B cell (primary cell): ENCODE measurements at regions not wholly inside any gene's neighbourhood (a gene's known extent, or its start where the extent isn't known, plus 50 kb on each side); places are given as distances from the start of the nearest gene placed in this dataset.

Source experiments
- ATAC-seq: fragments of 200-7000 bp; cut with Tn5 transposase; one replicate; pipeline ENCODE4 v1.10.0; 2021; ENCODE audit warnings: low read depth, mild to moderate bottlenecking, moderate number of reproducible peaks, moderate library complexity
- CTCF ChIA-PET: fragments of 350-600 bp; sonication (Branson Sonifier 250); formaldehyde crosslinking; loops from one replicate; lab custom pipeline; 2021; ENCODE audit warnings: antibody characterized with exemption, inconsistent platforms; lab: Charles Lee
- POLR2A ChIA-PET: fragments of 350-600 bp; sonication (Branson Sonifier 250); formaldehyde crosslinking; loops from one replicate; lab custom pipeline; 2021; ENCODE audit warnings: antibody characterized with exemption; lab: Charles Lee
- DNase-seq: peaks from one replicate; pipeline ENCODE4 v3.0.0; 2013
- H2AFZ ChIP-seq: 2 replicates; pipeline ENCODE4 v1.6.1; 2012; ENCODE audit warnings: mild to moderate bottlenecking, low read depth, low read length; ENCODE audit not compliant: insufficient read depth, poor library complexity, severe bottlenecking
- H3K27ac ChIP-seq, 2 donors: 1 replicate in 1 of 2; 2 replicates in 1 of 2; pipeline ENCODE4 v1.5.1; 2012 to 2013; ENCODE audit warnings: low read length in 2 of 2, mild to moderate bottlenecking in 2 of 2, moderate library complexity in 1 of 2
- H3K27me3 ChIP-seq, 4 experiments: fragments of 200-600 bp in 1 of 4; sonication (generic) in 1 of 4; replicated peaks in 1 of 4; 1 replicate in 2 of 4; 2 replicates in 2 of 4; pipeline versions ENCODE4 v1.6.1 to v1.7.0; 2013 to 2016; ENCODE audit warnings: low read length in 3 of 4, mild to moderate bottlenecking in 2 of 4, mixed read lengths in 1 of 4, moderate library complexity in 1 of 4; ENCODE audit not compliant: insufficient read depth in 4 of 4, control insufficient read depth in 3 of 4; ENCODE audit errors: control extremely low read depth in 1 of 4
- H3K36me3 ChIP-seq, 2 experiments: replicated peaks in 1 of 2; 1 replicate in 1 of 2; 2 replicates in 1 of 2; pipeline versions ENCODE4 v1.6.1 to v1.7.1; 2013; ENCODE audit warnings: low read length in 1 of 2; ENCODE audit not compliant: insufficient read depth in 2 of 2, control insufficient read depth in 1 of 2; ENCODE audit errors: control extremely low read depth in 1 of 2, extremely low read depth in 1 of 2
- H3K4me1 ChIP-seq, 2 donors: fragments of 200-600 bp in 1 of 2; sonication (generic) in 1 of 2; 1 replicate in 1 of 2; 2 replicates in 1 of 2; pipeline versions ENCODE4 v1.5.1 to v1.6.1; 2013 to 2017; ENCODE audit warnings: low read length in 2 of 2; ENCODE audit not compliant: control insufficient read depth in 2 of 2, insufficient read depth in 2 of 2
- H3K4me2 ChIP-seq: replicated peaks from 2 replicates; pipeline ENCODE3; 2012; ENCODE audit warnings: mild to moderate bottlenecking, low read depth, low read length; ENCODE audit not compliant: poor library complexity, severe bottlenecking
- H3K4me3 ChIP-seq, 5 experiments: fragments of 200-600 bp in 1 of 5; sonication (generic) in 1 of 5; 1 replicate in 3 of 5; 2 replicates in 2 of 5; pipeline versions ENCODE4 v1.5.1 to v1.7.0; 2011 to 2016; ENCODE audit warnings: low read length in 4 of 5, mild to moderate bottlenecking in 4 of 5, low read depth in 2 of 5, control low read depth in 1 of 5, moderate library complexity in 1 of 5; ENCODE audit not compliant: insufficient read depth in 1 of 5; ENCODE audit errors: control extremely low read depth in 1 of 5, extremely low read depth in 1 of 5
- H3K79me2 ChIP-seq: fragments of 200-600 bp; sonication (generic); one replicate; pipeline ENCODE4 v1.6.0; 2016; ENCODE audit warnings: low read length; ENCODE audit not compliant: control insufficient read depth, insufficient read depth
- H3K9ac ChIP-seq: fragments of 200-600 bp; sonication (generic); 2 replicates; pipeline ENCODE4 v1.6.1; 2017; ENCODE audit warnings: mild to moderate bottlenecking, low read length, moderate library complexity
- H3K9me3 ChIP-seq, 3 donors: one replicate each; pipeline versions ENCODE4 v1.6.1 to v1.7.1; 2013; ENCODE audit warnings: low read length in 2 of 3; ENCODE audit not compliant: control insufficient read depth in 2 of 3, insufficient read depth in 1 of 3; ENCODE audit errors: control extremely low read depth in 1 of 3
- H4K20me1 ChIP-seq: 2 replicates; pipeline ENCODE4 v1.6.0; 2012; ENCODE audit warnings: mild to moderate bottlenecking, low read length; ENCODE audit not compliant: insufficient read depth, control insufficient read depth, poor library complexity, severe bottlenecking
- H3K27ac Mint-ChIP-seq: one replicate; pipeline ENCODE4 v1.8.0; 2021; ENCODE audit warnings: mixed read lengths
- H3K27me3 Mint-ChIP-seq: one replicate; pipeline ENCODE4 v1.8.0; 2021; ENCODE audit warnings: mixed read lengths
- H3K4me1 Mint-ChIP-seq: one replicate; pipeline ENCODE4 v1.8.0; 2021; ENCODE audit warnings: mixed read lengths
- H3K4me3 Mint-ChIP-seq: one replicate; pipeline ENCODE4 v1.8.0; 2021; ENCODE audit warnings: mixed read lengths
- H3K9me3 Mint-ChIP-seq: one replicate; pipeline ENCODE4 v1.8.0; 2022; ENCODE audit warnings: mixed read lengths; ENCODE audit not compliant: insufficient read depth
- CTCF ChIP-seq: fragments of 200-600 bp; IDR thresholded peaks from one replicate; pipeline ENCODE4 v1.8.0; 2022; ENCODE audit warnings: antibody characterized with exemption, mild to moderate bottlenecking
- EZH2 ChIP-seq: IDR thresholded peaks from 2 replicates; pipeline ENCODE4 v1.6.1; 2012; ENCODE audit warnings: borderline replicate concordance, low read depth, mild to moderate bottlenecking, moderate library complexity, low read length; ENCODE audit not compliant: insufficient read depth, poor library complexity, severe bottlenecking
- WGBS: methylation state at CpG from one replicate; pipeline ENCODE4 v1.1.5; 2013; ENCODE audit warnings: missing lambda C conversion rate; ENCODE audit not compliant: insufficient coverage; 5-methylcytosine and 5-hydroxymethylcytosine counted together
- intact Hi-C: fragments of 100-400 bp; cut with micrococcal nuclease; formaldehyde crosslinking; loops from one replicate; pipeline ENCODE4 v1.10.0; 2022

- CTCF ChIA-PET = no interaction called here
- H3K79me2 ChIP-seq = no peaks in the 10 kb centered on the region
- no peak overlapping the region for H3K9ac ChIP-seq
- intact Hi-C loops = no loop called here
- no peak overlapping the region for H3K4me2 ChIP-seq
- ATAC-seq = no peak
- Mint-ChIP-seq H3K27me3 (no peaks in the 10 kb centered on the region), H3K4me3 (no peak overlapping the region), H3K27ac (no peak overlapping the region), H3K9me3 (no peaks in the 10 kb centered on the region), H3K4me1 (no peaks in the 10 kb centered on the region)
- POLR2A ChIA-PET = no interaction called here
- no peaks in the 10 kb centered on the region for H3K36me3 ChIP-seq
- H3K4me1 ChIP-seq = no peaks in the 10 kb centered on the region
- no peaks in the 10 kb centered on the region for H4K20me1 ChIP-seq
- no peaks in the 10 kb centered on the region for H3K9me3 ChIP-seq
- no peak for DNase-seq
- no peaks in the 10 kb centered on the region for H3K27me3 ChIP-seq
- H3K27ac ChIP-seq = no peak overlapping the region
- TF ChIP-seq CTCF = no peak
- no peak for TF ChIP-seq EZH2
- WGBS = 100% methylated on average over 1 of the region's 2 CpGs
- H2AFZ ChIP-seq = no peak overlapping the region
- H3K4me3 ChIP-seq = no peak overlapping the region
Measured at GRCh38 chr4:94036964-94037363, 170.7 kb upstream of the SMARCAD1 start.

- ChIA-PET CTCF (no interaction called here), POLR2A (no interaction called here)
- Histone ChIP-seq H4K20me1 (no peaks in the 10 kb centered on the region), H3K27ac (no peak overlapping the region), H3K4me3 (no peak overlapping the region), H3K4me2 (no peak overlapping the region), H3K9ac (no peak overlapping the region), H3K9me3 (no peaks in the 10 kb centered on the region), H3K36me3 (no peaks in the 10 kb centered on the region), H2AFZ (no peak overlapping the region), H3K27me3 (no peaks in the 10 kb centered on the region), H3K4me1 (no peaks in the 10 kb centered on the region), H3K79me2 (no peaks in the 10 kb centered on the region)
- intact Hi-C loops = no loop called here
- no peak overlapping the region for H3K27ac Mint-ChIP-seq
- H3K4me3 Mint-ChIP-seq = no peak overlapping the region
- ATAC-seq (no peak), DNase-seq (no peak)
- H3K9me3 Mint-ChIP-seq = no peaks in the 10 kb centered on the region
- H3K27me3 Mint-ChIP-seq = no peaks in the 10 kb centered on the region
- WGBS = no CpG with 5 or more reads among the region's 3 CpGs
- H3K4me1 Mint-ChIP-seq = no peaks in the 10 kb centered on the region
- no peak for TF ChIP-seq CTCF
- no peak for TF ChIP-seq EZH2
Measured at GRCh38 chr4:94038195-94038594, 169.5 kb upstream of the SMARCAD1 start.
